Activated CD8-positive, alpha-beta T cell treated with anti-CD3 and anti-CD28 coated beads, Interleukin-2, amount 10 ng/mL, durations not matched to agents 7 days and 5 days (primary cell): ENCODE measurements at regions not wholly inside any gene's neighbourhood (a gene's known extent, or its start where the extent isn't known, plus 50 kb on each side); places are given as distances from the start of the nearest gene placed in this dataset.
"Not testable (repeated sequence)": the region's sequence is repeated elsewhere in the genome, so short reads cannot be mapped to it uniquely, and the experiment has no call there.

Experiments used
- ATAC-seq: fragments of 150-1000 bp; cut with Tn5 transposase; one replicate; pipeline ENCODE4 v1.10.0; 2021; ENCODE audit warnings: moderate library complexity
- CTCF ChIA-PET: fragments of 350-600 bp; sonication (Branson Sonifier 250); formaldehyde crosslinking; loops from one replicate; lab custom pipeline; 2021; ENCODE audit warnings: antibody characterized with exemption; lab: Charles Lee
- POLR2A ChIA-PET: fragments of 350-600 bp; sonication (Branson Sonifier 250); formaldehyde crosslinking; loops from one replicate; lab custom pipeline; 2021; ENCODE audit warnings: antibody characterized with exemption; lab: Charles Lee
- DNase-seq: peaks from one replicate; pipeline ENCODE4 v3.0.0-alpha.2; 2020
- H3K27ac Mint-ChIP-seq: one replicate; pipeline ENCODE4 v1.8.0; 2021; ENCODE audit warnings: mild to moderate bottlenecking, mixed read lengths
- H3K27me3 Mint-ChIP-seq: one replicate; pipeline ENCODE4 v1.8.0; 2021; ENCODE audit warnings: low read depth, mixed read lengths
- H3K36me3 Mint-ChIP-seq: one replicate; pipeline ENCODE4 v1.8.0; 2021; ENCODE audit warnings: low read depth, mixed read lengths
- H3K4me1 Mint-ChIP-seq: one replicate; pipeline ENCODE4 v1.8.0; 2021; ENCODE audit warnings: low read depth, mixed read lengths
- H3K4me3 Mint-ChIP-seq: one replicate; pipeline ENCODE4 v1.8.0; 2021; ENCODE audit warnings: mild to moderate bottlenecking, mixed read lengths
- H3K9me3 Mint-ChIP-seq: one replicate; pipeline ENCODE4 v1.8.0; 2022; ENCODE audit warnings: mixed read lengths; ENCODE audit not compliant: insufficient read depth

DNA sequence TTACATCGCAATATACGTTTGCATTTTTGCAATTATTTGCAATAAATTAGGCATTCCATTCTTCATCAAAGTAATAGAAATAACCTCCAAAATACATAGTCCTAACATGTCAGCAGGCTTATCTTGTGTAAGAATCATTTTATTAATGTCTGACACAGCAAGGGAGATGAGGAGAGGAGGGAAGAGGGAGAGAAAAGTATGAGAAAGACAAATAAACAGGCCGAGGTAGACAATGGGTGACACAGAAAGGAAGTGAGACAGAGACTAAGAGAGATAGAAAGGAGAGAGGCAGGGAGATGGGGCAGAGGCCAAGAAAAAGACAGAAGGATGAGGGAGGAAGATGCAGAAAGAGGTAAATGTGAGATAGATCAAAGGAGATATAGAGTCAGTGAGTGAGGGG lies 50.3 kb upstream of the CYP2B6 start:
- POLR2A ChIA-PET, ATAC-seq: not testable (repeated sequence)

DNA sequence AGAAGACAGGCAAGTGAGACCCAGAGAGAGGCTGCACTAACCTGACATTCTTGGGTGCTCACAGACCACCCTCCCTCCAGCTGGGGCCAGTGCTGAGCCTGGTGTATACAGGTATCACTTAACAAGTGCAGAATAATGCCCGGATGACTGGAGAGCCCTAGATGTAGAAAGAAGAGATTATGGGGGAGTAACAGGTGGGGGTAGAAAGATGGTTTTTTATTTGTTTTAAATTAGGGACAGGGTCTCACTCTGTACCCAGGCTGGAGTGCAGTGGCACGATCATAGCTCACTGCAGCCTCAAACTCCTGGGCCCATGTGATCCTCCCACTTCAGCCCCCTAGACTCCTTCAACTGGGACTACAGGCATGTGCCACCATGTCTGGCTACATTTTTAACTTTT lies 53.1 kb upstream of the CYP2B6 start:
- H3K27ac Mint-ChIP-seq, DNase-seq, POLR2A ChIA-PET, H3K4me3 Mint-ChIP-seq, ATAC-seq, H3K9me3 Mint-ChIP-seq, H3K36me3 Mint-ChIP-seq, CTCF ChIA-PET, H3K4me1 Mint-ChIP-seq: not testable (repeated sequence)
- H3K27me3 Mint-ChIP-seq, result peaks cover 13% of the 10 kb centered on the region

More for the DNA sequence above, 50.3 kb upstream of the CYP2B6 start:
- H3K4me1 Mint-ChIP-seq, CTCF ChIA-PET, H3K4me3 Mint-ChIP-seq, H3K27ac Mint-ChIP-seq, H3K36me3 Mint-ChIP-seq, DNase-seq, H3K9me3 Mint-ChIP-seq: not testable (repeated sequence)
- peaks cover 18% of the 10 kb centered on the region for H3K27me3 Mint-ChIP-seq

DNA sequence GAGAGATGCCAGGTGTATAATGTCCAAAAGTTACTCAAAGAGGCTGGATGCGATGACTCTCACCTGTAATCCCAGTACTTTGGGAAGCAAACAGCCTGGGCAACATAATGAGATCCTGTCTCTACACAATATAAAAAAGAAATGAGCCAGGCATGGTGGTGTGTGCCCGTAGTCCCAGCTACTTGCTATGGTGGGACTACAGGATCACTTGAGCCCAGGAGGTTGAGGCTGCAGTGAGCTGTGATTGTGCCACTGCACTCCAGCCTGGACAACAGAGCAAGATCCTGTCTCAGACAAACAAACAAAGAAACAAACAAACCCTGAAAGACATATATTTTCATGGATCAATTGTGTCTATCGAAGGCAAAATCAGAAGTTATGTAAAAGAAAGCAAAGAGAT lies 54.3 kb upstream of the CYP2B6 start:
- DNase-seq (no peak), ATAC-seq (no peak)
- Mint-ChIP-seq H3K9me3 (no peaks in the 10 kb centered on the region), H3K36me3 (no peaks in the 10 kb centered on the region), H3K4me3 (no peak overlapping the region), H3K4me1 (no peaks in the 10 kb centered on the region), H3K27ac (no peak overlapping the region), H3K27me3 (peaks cover 16% of the 10 kb centered on the region)
- CTCF ChIA-PET, result no interaction called here
- POLR2A ChIA-PET, result no interaction called here

DNA sequence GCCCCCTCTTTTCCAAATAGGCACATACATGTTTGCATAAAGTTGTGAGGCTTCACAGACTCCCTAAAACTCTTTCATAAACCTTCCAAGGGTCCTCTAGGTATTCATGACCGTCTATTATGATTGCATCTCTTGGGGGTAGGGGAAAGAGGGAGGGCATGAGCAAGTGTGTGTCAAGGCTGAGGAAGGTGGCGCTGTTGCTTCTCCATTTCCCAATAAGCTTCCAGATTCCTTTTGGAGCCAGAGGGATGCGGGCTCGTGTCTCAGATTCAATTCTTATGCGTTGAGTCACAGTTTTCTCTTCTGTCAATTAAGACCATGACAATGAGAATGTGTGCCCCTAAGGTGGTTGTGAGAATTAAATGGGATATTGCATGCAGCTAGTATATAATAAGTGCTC lies 51.0 kb upstream of the CYP2A7 start:
- H3K27ac Mint-ChIP-seq, result no peak overlapping the region
- CTCF ChIA-PET, result no interaction called here
- H3K36me3 Mint-ChIP-seq, result no peaks in the 10 kb centered on the region

DNA sequence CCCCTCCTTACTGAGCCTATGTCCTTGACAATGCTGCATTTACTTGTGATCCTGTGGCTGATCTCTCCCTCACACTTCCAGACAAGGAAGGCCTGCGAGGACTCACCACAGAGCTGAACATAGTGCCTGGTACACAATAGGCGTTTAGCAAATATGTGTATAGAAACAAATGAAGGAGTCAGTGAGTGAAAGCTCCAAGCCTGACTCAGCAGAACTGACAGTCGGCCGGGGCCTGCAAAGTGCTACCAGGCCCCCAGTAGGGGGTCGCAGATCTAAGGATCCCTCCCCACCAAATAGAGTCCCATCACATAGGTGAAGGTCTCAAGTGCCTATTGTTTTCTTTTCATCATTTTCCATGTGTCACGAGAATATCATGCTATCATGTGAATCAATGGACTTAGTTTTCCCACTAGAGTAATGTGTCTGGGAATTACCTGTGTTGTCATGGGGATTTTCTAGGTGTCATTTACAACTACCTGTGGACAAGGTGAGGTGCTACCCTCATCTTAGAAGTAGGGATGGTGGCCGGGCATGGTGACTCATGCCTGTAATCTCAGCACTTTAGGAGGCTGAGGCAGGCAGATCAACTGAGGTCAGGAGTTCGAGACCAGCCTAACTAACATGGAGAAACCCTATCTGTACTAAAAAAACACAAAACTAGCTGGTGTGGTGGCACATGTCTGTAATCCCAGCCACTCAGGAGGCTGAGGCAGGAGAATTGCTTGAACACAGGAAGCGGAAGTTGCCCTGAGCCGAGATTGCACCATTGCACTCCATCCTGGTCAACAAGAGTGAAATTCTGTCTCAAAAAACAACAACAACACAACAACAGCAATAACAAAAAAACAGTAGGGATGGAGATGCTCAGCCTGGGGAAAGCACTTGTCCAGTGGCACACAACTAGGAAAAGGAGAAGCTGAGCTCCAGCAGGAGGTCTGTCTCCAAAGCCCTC lies 50.3 kb upstream of the CYP2A7 start:
- POLR2A ChIA-PET, result no interaction called here
- Mint-ChIP-seq H3K9me3 (no peaks in the 10 kb centered on the region), H3K4me1 (no peaks in the 10 kb centered on the region), H3K27ac (peak overlapping the region; percentile 46), H3K36me3 (no peaks in the 10 kb centered on the region), H3K4me3 (no peak overlapping the region), H3K27me3 (peaks cover 19% of the 10 kb centered on the region)
- CTCF ChIA-PET, result no interaction called here
- ATAC-seq (no peak), DNase-seq (no peak)

More for the DNA sequence above, 51.0 kb upstream of the CYP2A7 start:
- no peaks in the 10 kb centered on the region for H3K4me1 Mint-ChIP-seq
- H3K27me3 Mint-ChIP-seq, result peaks cover 19% of the 10 kb centered on the region
- POLR2A ChIA-PET, result no interaction called here
- no peaks in the 10 kb centered on the region for H3K9me3 Mint-ChIP-seq
- DNase-seq (no peak), ATAC-seq (no peak)
- no peak overlapping the region for H3K4me3 Mint-ChIP-seq
